ENCODE measurements at regions not wholly inside any gene's neighbourhood (a gene's known extent, or its start where the extent isn't known, plus 50 kb on each side); places are given as distances from the start of the nearest gene placed in this dataset.

GRCh38 chr5:74940782-74941353 lies 74.7 kb upstream of the FAM169A start:
- no peak for TF ChIP-seq CTCF (IDR thresholded peaks at IDR 0.05; ENCODE audit: poor library complexity)
- TF ChIP-seq EZH2 (IDR thresholded peaks at IDR 0.05; ENCODE audit: borderline replicate concordance), result no peak
- TF ChIP-seq EZH2phosphoT487 (IDR thresholded peaks at IDR 0.05; ENCODE audit: low read depth, severe bottlenecking, unreplicated experiment), result no peak
